NCI-H526 treated with DMSO at 0.1 percent for 48 hours (cell line): ENCODE measurements at regions not wholly inside any gene's neighbourhood (a gene's known extent, or its start where the extent isn't known, plus 50 kb on each side); places are given as distances from the start of the nearest gene placed in this dataset.

Experiments
- DNase-seq: peaks from one replicate; lab custom pipeline; 2025; lab: John Stamatoyannopoulos, UW

DNA sequence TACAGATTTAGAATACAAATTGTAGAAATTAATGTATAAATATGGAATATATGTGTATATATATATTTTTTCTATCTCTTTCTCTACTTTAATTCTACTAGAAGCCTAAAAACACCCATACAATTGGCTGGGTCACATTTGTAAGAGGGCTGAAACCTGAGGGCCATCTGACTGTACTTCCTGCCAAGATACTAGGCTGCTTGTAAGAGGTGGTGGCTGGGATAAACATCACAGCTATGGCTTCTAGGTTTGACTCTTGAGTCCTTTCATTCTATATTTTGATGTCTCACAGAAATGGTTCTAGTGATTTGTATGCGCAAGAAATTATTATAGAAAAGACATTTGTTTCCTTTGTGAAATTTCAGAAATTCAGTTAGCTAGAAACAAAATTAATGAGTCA is 1155.2 kb upstream of the B3GALT2 start:
- no peak for DNase-seq

DNA sequence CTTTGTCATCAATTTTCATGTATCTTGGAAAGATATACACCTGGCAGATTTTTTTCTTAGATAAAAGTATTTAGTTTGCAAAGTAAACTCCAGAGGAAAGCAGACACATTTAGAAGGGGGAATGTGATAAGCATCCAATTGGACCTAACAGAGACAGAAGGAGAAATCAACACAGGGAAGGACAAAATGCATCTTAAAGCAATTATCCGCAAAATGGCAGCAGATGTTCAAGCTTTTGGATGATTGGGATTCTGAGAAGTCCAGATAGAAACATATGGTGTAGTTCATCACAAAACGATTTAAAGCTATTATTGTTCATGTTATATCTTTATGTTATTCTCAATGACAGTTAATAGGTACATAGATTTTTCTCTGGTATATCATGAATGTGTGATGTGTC is 1153.1 kb upstream of the B3GALT2 start:
- DNase-seq: no peak

DNA sequence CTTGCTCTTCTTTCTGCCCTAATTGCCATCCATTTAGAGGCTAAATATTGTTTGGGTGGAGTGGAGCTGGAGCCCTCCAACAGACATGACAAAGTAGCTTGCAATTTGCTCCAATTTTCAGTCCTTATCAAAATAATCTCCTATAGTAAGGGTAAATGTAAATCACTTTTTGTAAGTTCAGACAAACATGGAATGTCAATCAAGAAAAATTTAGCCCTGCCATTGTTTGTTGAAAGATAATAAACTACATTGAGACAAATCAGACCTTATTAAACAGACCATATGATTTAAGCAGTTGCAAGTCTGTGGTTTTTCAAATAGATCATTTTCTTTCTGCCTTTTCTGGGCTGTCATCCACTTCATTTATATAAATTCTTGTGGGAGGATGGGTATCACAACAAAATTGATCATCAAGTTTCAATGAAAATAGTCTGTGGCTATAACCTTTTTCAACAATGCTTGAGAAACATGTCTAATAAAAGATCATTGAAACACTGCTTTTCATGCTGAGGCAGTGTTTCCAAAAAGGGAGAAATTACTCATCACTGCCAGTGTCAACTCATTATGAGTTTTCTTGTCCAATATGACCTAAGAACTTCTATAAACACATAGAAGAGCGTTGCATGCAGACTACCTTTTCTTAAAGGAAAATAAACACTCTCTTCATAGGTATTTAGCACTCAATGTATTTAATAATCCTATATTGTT is 1152.0 kb upstream of the B3GALT2 start:
- DNase-seq: no peak

- no peak for DNase-seq
Observed at GRCh38 chr1:194333240-194333639, 1146.8 kb upstream of the B3GALT2 start.

- no peak for DNase-seq
Observed at GRCh38 chr1:194331758-194332157, 1145.3 kb upstream of the B3GALT2 start.

DNA sequence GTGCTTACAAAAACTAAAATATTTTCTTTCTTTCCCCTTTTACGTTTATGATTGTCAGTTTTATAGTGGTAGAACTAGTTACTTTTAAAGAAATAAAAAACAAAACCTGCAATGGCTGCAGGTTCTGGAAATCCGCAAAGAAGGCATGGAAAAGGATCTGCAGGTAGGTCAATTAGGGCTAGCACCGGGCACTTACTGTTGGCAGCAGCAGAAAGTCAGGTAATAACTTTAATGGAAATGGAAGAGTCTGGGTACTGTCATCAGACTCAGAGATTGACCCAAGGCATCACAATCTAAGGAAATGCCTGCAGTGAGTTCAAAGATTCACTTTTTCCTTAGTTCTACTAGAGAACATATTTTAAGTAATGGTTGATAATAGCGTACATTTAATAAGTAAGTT is 1136.3 kb upstream of the B3GALT2 start:
- DNase-seq: no peak

GRCh38 chr1:194318790-194319280 is 1132.4 kb upstream of the B3GALT2 start:
- no peak for DNase-seq

- no peak for DNase-seq
Observed at GRCh38 chr1:194309697-194310096, 1123.3 kb upstream of the B3GALT2 start.

DNA sequence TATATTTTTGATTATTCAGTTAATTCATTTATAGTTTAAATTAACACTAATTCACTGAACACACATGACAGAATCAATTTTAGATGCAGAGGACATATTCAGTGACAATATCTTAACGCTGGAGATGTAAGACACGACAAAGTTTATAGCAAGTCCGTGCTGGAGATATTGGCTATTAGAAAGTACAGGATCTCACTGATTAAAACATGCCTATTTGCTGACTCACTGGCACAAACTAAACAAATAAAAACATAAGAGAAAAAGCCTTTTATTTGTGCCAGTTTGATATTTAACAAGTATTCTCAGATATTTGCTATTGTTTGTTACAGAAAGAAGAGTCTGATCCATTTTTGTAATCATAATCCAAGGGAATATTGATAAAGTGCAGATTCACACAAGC is 1122.9 kb upstream of the B3GALT2 start:
- DNase-seq: no peak

- DNase-seq: no peak
Observed at GRCh38 chr1:194300776-194301175, 1114.4 kb upstream of the B3GALT2 start.

GRCh38 chr1:194300340-194300739 is 1113.9 kb upstream of the B3GALT2 start:
- DNase-seq: no peak

DNA sequence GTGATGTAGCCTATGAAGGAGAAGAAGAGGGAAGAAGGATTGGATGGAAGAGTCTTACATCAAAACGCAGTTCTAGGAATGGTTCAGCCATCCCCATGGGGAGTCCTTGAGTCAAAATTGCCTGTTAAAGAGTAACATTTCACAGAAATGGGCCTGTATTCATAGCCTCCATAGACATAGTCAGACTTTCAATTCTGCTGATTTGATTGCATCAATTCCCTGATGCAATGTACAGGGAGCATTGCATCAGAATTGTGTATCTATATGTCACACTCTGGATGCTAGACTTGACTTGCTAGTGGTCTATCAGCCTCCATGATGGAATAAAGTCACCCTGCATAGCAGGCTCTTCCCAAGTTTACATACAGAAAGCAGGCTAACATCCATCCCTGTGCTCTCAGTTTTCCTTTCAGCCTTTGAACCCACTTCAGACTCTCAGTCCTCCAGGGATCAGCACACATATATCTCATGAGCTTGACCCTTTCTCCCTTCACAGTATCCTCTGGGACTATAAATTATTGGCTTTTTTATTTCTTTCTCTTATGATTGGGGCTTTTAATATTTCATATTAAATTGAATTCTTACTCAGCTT is 1111.7 kb upstream of the B3GALT2 start:
- DNase-seq: no peak

GRCh38 chr1:194297094-194297493 is 1110.7 kb upstream of the B3GALT2 start:
- no peak for DNase-seq

DNA sequence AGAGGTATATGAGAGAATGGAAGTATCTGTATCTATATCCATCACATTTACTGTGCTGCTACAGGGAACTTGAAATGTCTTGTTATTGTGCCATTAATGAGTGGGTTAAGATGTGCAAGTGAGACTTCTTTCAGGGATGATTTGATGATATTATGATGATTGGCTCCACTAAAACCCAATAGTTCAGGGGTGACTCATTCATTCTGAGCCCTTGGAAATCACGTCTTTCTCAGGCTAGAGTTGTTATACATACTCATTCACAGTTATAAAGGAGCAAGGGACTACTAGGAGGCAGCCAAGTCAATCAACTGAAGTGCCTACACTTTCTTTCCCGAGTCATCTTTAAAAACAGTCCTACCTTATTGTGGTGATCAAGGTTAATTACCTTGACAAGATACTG is 1109.8 kb upstream of the B3GALT2 start:
- DNase-seq: no peak

DNA sequence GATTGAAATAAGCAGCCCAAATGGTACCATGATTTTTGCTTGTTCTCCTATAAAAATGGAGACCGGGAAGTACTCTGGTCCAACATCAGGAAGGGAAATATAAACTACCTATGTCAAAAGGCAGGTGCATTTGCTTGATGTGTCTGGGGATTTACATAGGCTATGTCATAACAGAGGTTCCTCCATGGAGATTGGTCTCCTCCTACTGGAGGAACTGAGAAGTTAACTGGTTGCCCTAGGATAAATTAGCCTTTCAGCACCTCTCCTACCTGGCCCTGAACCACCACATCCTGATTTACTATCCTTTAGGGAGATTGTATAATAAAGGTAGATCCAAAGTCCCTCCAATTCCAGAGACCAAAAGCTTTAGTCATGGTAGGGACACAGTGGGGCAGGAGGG is 1109.3 kb upstream of the B3GALT2 start:
- peak; percentile 21 for DNase-seq

DNA sequence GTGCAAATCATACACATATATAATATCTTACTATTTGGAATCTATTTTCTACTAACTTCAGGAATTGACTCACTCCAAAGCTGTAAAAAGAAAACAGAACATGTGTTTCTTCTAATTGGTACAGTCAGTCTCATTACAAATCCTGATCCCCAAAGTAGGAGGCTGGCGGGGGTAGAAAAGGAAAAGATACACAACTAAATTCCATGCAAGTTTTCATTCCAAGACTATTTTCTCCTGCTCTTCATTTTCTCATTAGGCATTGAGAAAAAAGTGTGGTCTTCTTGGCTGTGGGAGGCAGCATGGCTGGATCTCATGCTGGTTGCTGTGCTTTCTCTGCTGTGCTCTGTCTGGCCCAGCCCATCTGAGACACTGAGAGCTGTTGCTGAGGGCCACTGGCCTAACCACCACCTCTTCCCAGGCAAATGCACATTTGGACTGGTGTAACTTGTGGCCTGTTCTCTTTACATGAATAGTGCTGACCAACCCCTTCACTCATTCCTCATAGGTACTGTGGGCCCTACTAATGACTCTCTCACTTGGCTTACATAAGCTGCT is 1107.5 kb upstream of the B3GALT2 start:
- DNase-seq: no peak

DNA sequence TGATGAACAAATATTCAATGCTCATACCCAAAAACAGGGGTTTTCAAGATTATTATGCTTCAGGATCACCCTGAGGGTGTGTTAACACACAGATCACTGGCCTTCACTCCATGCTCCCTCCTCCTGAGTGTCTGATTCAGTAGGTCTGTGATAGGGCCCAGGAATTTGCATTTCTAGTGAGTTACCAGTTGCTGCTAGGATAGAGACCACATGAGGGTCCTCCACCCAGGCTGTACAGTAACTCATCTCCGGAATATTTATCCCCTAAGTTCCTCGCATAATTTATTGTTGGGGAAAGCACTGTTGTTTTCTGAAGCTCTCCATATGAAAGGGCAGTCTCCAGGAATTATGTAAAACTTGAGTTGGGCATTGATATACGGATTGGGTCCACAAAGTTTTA is 1106.6 kb upstream of the B3GALT2 start:
- no peak for DNase-seq

GRCh38 chr1:194289569-194290266 is 1103.3 kb upstream of the B3GALT2 start:
- DNase-seq: peak; percentile 49

GRCh38 chr1:194288238-194288637 is 1101.8 kb upstream of the B3GALT2 start:
- DNase-seq: no peak

DNA sequence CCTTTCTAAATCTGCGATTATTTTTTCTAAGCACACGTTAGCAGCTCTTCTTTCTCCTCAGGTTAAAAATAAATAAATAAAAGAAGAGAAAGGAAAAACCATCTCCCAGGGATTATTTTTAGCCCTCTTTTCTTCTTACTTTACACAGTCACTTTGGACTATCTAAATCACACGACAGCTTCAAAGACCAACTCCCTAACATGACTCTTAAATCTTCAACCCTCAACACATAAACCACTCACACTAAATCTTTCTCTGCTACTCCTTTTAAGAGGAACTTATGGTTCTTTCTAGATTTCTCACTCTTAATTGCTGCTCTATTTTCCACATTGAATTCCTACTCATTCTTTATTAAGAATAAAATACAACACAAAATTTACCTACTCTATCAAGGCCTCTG is 1095.0 kb upstream of the B3GALT2 start:
- no peak for DNase-seq

DNA sequence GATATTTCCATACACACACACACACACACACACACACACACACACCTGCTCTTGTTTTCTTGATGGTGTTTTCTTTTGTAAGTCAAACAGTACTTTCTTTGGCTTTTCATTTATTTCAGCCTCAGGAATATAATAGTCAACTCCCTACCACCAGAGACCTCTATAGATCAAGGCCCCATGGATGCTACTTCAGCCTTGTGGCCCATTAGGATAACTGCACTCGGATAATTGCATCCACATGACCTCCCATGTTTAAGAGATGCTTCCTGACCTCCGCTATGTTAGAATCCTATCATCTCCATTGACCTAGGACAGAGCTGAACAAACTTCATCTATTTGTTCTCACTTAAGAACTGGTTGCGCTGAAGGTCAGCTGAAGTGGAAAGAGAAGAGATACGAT is 1094.0 kb upstream of the B3GALT2 start:
- DNase-seq: no peak

GRCh38 chr1:194279975-194280374 is 1093.6 kb upstream of the B3GALT2 start:
- DNase-seq: no peak

- DNase-seq: no peak
Observed at GRCh38 chr1:194277927-194278326, 1091.5 kb upstream of the B3GALT2 start.
